PC-3 (cell line): ENCODE measurements at regions not wholly inside any gene's neighbourhood (a gene's known extent, or its start where the extent isn't known, plus 50 kb on each side); places are given as distances from the start of the nearest gene placed in this dataset.

ENCODE experiments used
- ATAC-seq: fragments of 200-7000 bp; cut with Tn5 transposase; 2 replicates; pipeline ENCODE4 v1.9.1; 2020; ENCODE audit warnings: mild to moderate bottlenecking, moderate library complexity
- BruUV-seq: library from RNA; stranded (reverse); fragments of 400-500 nt; replicated peaks from 2 replicates; lab custom pipeline; 2021; lab: Mats Ljungman, UMichigan
- CTCF ChIA-PET: fragments of 300-600 bp; sonication (Branson Sonifier 250); formaldehyde crosslinking; loops from one replicate; lab custom pipeline; 2022; ENCODE audit warnings: antibody characterized with exemption; lab: Charles Lee
- POLR2A ChIA-PET: fragments of 300-600 bp; sonication (Branson Sonifier 250); formaldehyde crosslinking; loops from one replicate; lab custom pipeline; 2022; ENCODE audit warnings: antibody characterized with exemption; ENCODE audit not compliant: unreplicated experiment; lab: Charles Lee
- DNase-seq: peaks from one replicate; pipeline ENCODE4 v3.0.0-alpha.2; 2015
- H2AFZ ChIP-seq: fragments of 300-600 bp; sonication (generic); 2 replicates; pipeline ENCODE4 v1.6.0; 2016; ENCODE audit warnings: antibody characterized with exemption, low read length
- H3F3A ChIP-seq: fragments of 300-600 bp; sonication (generic); one replicate; pipeline ENCODE4 v1.6.0; 2017; ENCODE audit warnings: antibody characterized with exemption, low read length, control low read depth, mild to moderate bottlenecking; ENCODE audit not compliant: unreplicated experiment
- H3K27ac ChIP-seq: fragments of 300-600 bp; sonication (generic); 2 replicates; pipeline ENCODE4 v1.5.1; 2016; ENCODE audit warnings: mild to moderate bottlenecking, low read length
- H3K27me3 ChIP-seq: fragments of 300-600 bp; sonication (generic); 2 replicates; pipeline ENCODE4 v1.6.1; 2016; ENCODE audit warnings: low read length, mixed read lengths
- H3K36me3 ChIP-seq: fragments of 300-600 bp; sonication (generic); 2 replicates; pipeline ENCODE4 v1.6.1; 2016; ENCODE audit warnings: low read depth, mixed run types, low read length, mixed read lengths
- H3K4me1 ChIP-seq: fragments of 300-600 bp; sonication (generic); 2 replicates; pipeline ENCODE4 v1.5.1; 2016; ENCODE audit warnings: low read length; ENCODE audit not compliant: insufficient read depth
- H3K4me2 ChIP-seq: fragments of 300-600 bp; sonication (generic); 2 replicates; pipeline ENCODE4 v1.6.0; 2016; ENCODE audit warnings: low read length
- H3K4me3 ChIP-seq: fragments of 300-600 bp; sonication (generic); 2 replicates; pipeline ENCODE4 v1.5.1; 2016; ENCODE audit warnings: mild to moderate bottlenecking, low read length, mixed read lengths
- H3K79me2 ChIP-seq: fragments of 300-600 bp; sonication (generic); 2 replicates; pipeline ENCODE4 v1.6.1; 2017; ENCODE audit warnings: low read length, mixed read lengths
- H3K9ac ChIP-seq: fragments of 300-600 bp; sonication (generic); 2 replicates; pipeline ENCODE4 v1.6.0; 2016; ENCODE audit warnings: mild to moderate bottlenecking, low read length
- H3K9me2 ChIP-seq: fragments of 300-600 bp; sonication (generic); replicated peaks from 2 replicates; pipeline ENCODE4 v1.6.1; 2016; ENCODE audit warnings: mixed run types, low read length, mixed read lengths
- H3K9me3 ChIP-seq: fragments of 300-600 bp; sonication (generic); 2 replicates; pipeline ENCODE4 v1.6.1; 2016; ENCODE audit warnings: low read length, mixed read lengths
- H4K20me1 ChIP-seq: fragments of 300-600 bp; sonication (generic); 2 replicates; pipeline ENCODE4 v1.6.1; 2016; ENCODE audit warnings: low read length, mixed read lengths
- CTCF ChIP-seq: fragments of 300-600 bp; sonication (generic); conservative IDR thresholded peaks from 2 replicates; pipeline ENCODE4 v1.5.1; 2017; ENCODE audit warnings: antibody characterized with exemption, low read depth, mild to moderate bottlenecking, low read length
- EZH2 ChIP-seq: fragments of 300-600 bp; sonication (generic); IDR thresholded peaks from one replicate; pipeline ENCODE4 v1.6.1; 2017; ENCODE audit warnings: antibody characterized with exemption, mild to moderate bottlenecking, low read length; ENCODE audit not compliant: unreplicated experiment
- EZH2phosphoT487 ChIP-seq: fragments of 300-600 bp; sonication (generic); IDR thresholded peaks from 2 replicates; pipeline ENCODE4 v1.6.1; 2018; ENCODE audit warnings: mild to moderate bottlenecking, antibody characterized with exemption, low read length, borderline replicate concordance
- intact Hi-C: fragments of 100-400 bp; cut with micrococcal nuclease; formaldehyde crosslinking; loops from 2 replicates; pipeline ENCODE4 v1.9.0; 2023

- no peak overlapping the region for H2AFZ ChIP-seq
- H3K79me2 ChIP-seq = no peaks in the 10 kb centered on the region
- H3K4me3 ChIP-seq = no peak overlapping the region
- ATAC-seq (peak; percentile 73), DNase-seq (peak; percentile 37)
- no peak overlapping the region for H3K9ac ChIP-seq
- intact Hi-C loops = loop anchor here (5.0 to 10.0 kb wide), 3 partner anchors 96 to 201 kb away; partner anchors contain the start of gene ABCA1
- CTCF ChIA-PET = no interaction called here
- TF ChIP-seq EZH2phosphoT487 (no peak), CTCF (no peak), EZH2 (no peak)
- BruUV-seq = no TSS peak
- H3K4me2 ChIP-seq = peak overlapping the region; percentile 27; the same call in 1 of the 2 replicates
- POLR2A ChIA-PET = no interaction called here
- no peaks in the 10 kb centered on the region for H3K9me2 ChIP-seq
- H3F3A ChIP-seq = no peaks in the 10 kb centered on the region
- no peaks in the 10 kb centered on the region for H3K27me3 ChIP-seq
- H3K27ac ChIP-seq = no peak overlapping the region
- H3K36me3 ChIP-seq = no peaks in the 10 kb centered on the region
- no peaks in the 10 kb centered on the region for H4K20me1 ChIP-seq
- H3K9me3 ChIP-seq = no peaks in the 10 kb centered on the region
- peaks cover 29% of the 10 kb centered on the region for H3K4me1 ChIP-seq
Observed at GRCh38 chr9:105055917-105056316, 128.0 kb upstream of the ABCA1 start.

GRCh38 chr9:105057551-105057950 is 129.6 kb upstream of the ABCA1 start:
- CTCF ChIA-PET = no interaction called here
- ATAC-seq = no peak

More at GRCh38 chr9:105057551-105057950, 129.6 kb upstream of the ABCA1 start:
- Histone ChIP-seq H3K9me3 (no peaks in the 10 kb centered on the region), H3K27ac (no peak overlapping the region), H3K9ac (no peak overlapping the region), H3K4me3 (no peak overlapping the region), H3K36me3 (no peaks in the 10 kb centered on the region), H4K20me1 (no peaks in the 10 kb centered on the region), H3K4me1 (peaks cover 29% of the 10 kb centered on the region), H2AFZ (no peak overlapping the region), H3F3A (no peaks in the 10 kb centered on the region), H3K79me2 (no peaks in the 10 kb centered on the region), H3K4me2 (no peak overlapping the region), H3K27me3 (no peaks in the 10 kb centered on the region), H3K9me2 (no peaks in the 10 kb centered on the region)
- DNase-seq = no peak
- BruUV-seq = no TSS peak
- POLR2A ChIA-PET = no interaction called here
- no peak for TF ChIP-seq CTCF
- TF ChIP-seq EZH2phosphoT487 = no peak
- no peak for TF ChIP-seq EZH2
- intact Hi-C loops = loop anchor here (5.0 to 10.0 kb wide), 3 partner anchors 95 to 203 kb away; partner anchors contain the start of gene ABCA1
